ENCODE measurements at regions not wholly inside any gene's neighbourhood (a gene's known extent, or its start where the extent isn't known, plus 50 kb on each side); places are given as distances from the start of the nearest gene placed in this dataset.

GRCh38 chr2:19454125-19454524, 95.7 kb upstream of the OSR1 start:
- H3K27ac ChIP-seq (ENCODE audit: low read length) = no peak overlapping the region
- no peaks in the 10 kb centered on the region for H3K9me3 ChIP-seq (ENCODE audit: control insufficient read depth, low read depth, low read length)

GRCh38 chr2:19442731-19443130, 84.3 kb upstream of the OSR1 start:
- Histone ChIP-seq H3K27ac (ENCODE audit: low read length) (no peak overlapping the region), H3K27me3 (ENCODE audit: control insufficient read depth, insufficient read depth, low read length) (no peaks in the 10 kb centered on the region), H3K9ac (ENCODE audit: low read length) (no peak overlapping the region), H3K9me3 (ENCODE audit: control insufficient read depth, low read depth, low read length) (no peaks in the 10 kb centered on the region), H3K4me1 (ENCODE audit: control insufficient read depth, low read depth, low read length) (no peaks in the 10 kb centered on the region), H3K36me3 (ENCODE audit: control insufficient read depth, low read depth, low read length) (no peaks in the 10 kb centered on the region), H3K4me3 (ENCODE audit: low read length) (no peak overlapping the region)

More at GRCh38 chr2:19454125-19454524, 95.7 kb upstream of the OSR1 start:
- Histone ChIP-seq H3K9ac (ENCODE audit: low read length) (no peak overlapping the region), H3K36me3 (ENCODE audit: control insufficient read depth, low read depth, low read length) (no peaks in the 10 kb centered on the region), H3K4me3 (ENCODE audit: low read length) (no peak overlapping the region), H3K4me1 (ENCODE audit: control insufficient read depth, low read depth, low read length) (peaks cover 8% of the 10 kb centered on the region), H3K27me3 (ENCODE audit: control insufficient read depth, insufficient read depth, low read length) (no peaks in the 10 kb centered on the region)

GRCh38 chr2:19439081-19439480, 80.7 kb upstream of the OSR1 start:
- no peaks in the 10 kb centered on the region for H3K4me1 ChIP-seq (ENCODE audit: control insufficient read depth, low read depth, low read length)
- no peaks in the 10 kb centered on the region for H3K36me3 ChIP-seq (ENCODE audit: control insufficient read depth, low read depth, low read length)

GRCh38 chr2:19435815-19436214, 77.4 kb upstream of the OSR1 start:
- no peak overlapping the region for H3K27ac ChIP-seq (ENCODE audit: low read length)
- no peak overlapping the region for H3K4me3 ChIP-seq (ENCODE audit: low read length)
- H3K36me3 ChIP-seq (ENCODE audit: control insufficient read depth, low read depth, low read length) = no peaks in the 10 kb centered on the region
- H3K9ac ChIP-seq (ENCODE audit: low read length) = no peak overlapping the region
- no peaks in the 10 kb centered on the region for H3K9me3 ChIP-seq (ENCODE audit: control insufficient read depth, low read depth, low read length)
- H3K27me3 ChIP-seq (ENCODE audit: control insufficient read depth, insufficient read depth, low read length) = no peaks in the 10 kb centered on the region
- H3K4me1 ChIP-seq (ENCODE audit: control insufficient read depth, low read depth, low read length) = no peaks in the 10 kb centered on the region

More at GRCh38 chr2:19439081-19439480, 80.7 kb upstream of the OSR1 start:
- H3K9ac ChIP-seq (ENCODE audit: low read length) = no peak overlapping the region
- H3K27ac ChIP-seq (ENCODE audit: low read length) = no peak overlapping the region
- no peak overlapping the region for H3K4me3 ChIP-seq (ENCODE audit: low read length)
- no peaks in the 10 kb centered on the region for H3K27me3 ChIP-seq (ENCODE audit: control insufficient read depth, insufficient read depth, low read length)
- no peaks in the 10 kb centered on the region for H3K9me3 ChIP-seq (ENCODE audit: control insufficient read depth, low read depth, low read length)

- no peak overlapping the region for H3K4me3 ChIP-seq (ENCODE audit: low read length)
- H3K27me3 ChIP-seq (ENCODE audit: control insufficient read depth, insufficient read depth, low read length) = no peaks in the 10 kb centered on the region
- H3K9me3 ChIP-seq (ENCODE audit: control insufficient read depth, low read depth, low read length) = no peaks in the 10 kb centered on the region
- no peaks in the 10 kb centered on the region for H3K4me1 ChIP-seq (ENCODE audit: control insufficient read depth, low read depth, low read length)
- no peak overlapping the region for H3K27ac ChIP-seq (ENCODE audit: low read length)
- H3K9ac ChIP-seq (ENCODE audit: low read length) = no peak overlapping the region
- H3K36me3 ChIP-seq (ENCODE audit: control insufficient read depth, low read depth, low read length) = no peaks in the 10 kb centered on the region
Observed at GRCh38 chr2:19434413-19434812, 76.0 kb upstream of the OSR1 start.

GRCh38 chr2:19426941-19427340, 68.5 kb upstream of the OSR1 start:
- Histone ChIP-seq H3K27me3 (ENCODE audit: control insufficient read depth, insufficient read depth, low read length) (no peaks in the 10 kb centered on the region), H3K4me1 (ENCODE audit: control insufficient read depth, low read depth, low read length) (peaks cover 20% of the 10 kb centered on the region)

GRCh38 chr2:19426144-19426543, 67.7 kb upstream of the OSR1 start:
- no peaks in the 10 kb centered on the region for H3K9me3 ChIP-seq (ENCODE audit: control insufficient read depth, low read depth, low read length)
- H3K36me3 ChIP-seq (ENCODE audit: control insufficient read depth, low read depth, low read length) = no peaks in the 10 kb centered on the region
- H3K27me3 ChIP-seq (ENCODE audit: control insufficient read depth, insufficient read depth, low read length) = no peaks in the 10 kb centered on the region
- peaks cover 20% of the 10 kb centered on the region for H3K4me1 ChIP-seq (ENCODE audit: control insufficient read depth, low read depth, low read length)
- H3K27ac ChIP-seq (ENCODE audit: low read length) = no peak overlapping the region
- H3K9ac ChIP-seq (ENCODE audit: low read length) = no peak overlapping the region
- H3K4me3 ChIP-seq (ENCODE audit: low read length) = peak overlapping the region; percentile 15

More at GRCh38 chr2:19426941-19427340, 68.5 kb upstream of the OSR1 start:
- Histone ChIP-seq H3K9me3 (ENCODE audit: control insufficient read depth, low read depth, low read length) (no peaks in the 10 kb centered on the region), H3K4me3 (ENCODE audit: low read length) (no peak overlapping the region), H3K36me3 (ENCODE audit: control insufficient read depth, low read depth, low read length) (no peaks in the 10 kb centered on the region), H3K27ac (ENCODE audit: low read length) (no peak overlapping the region), H3K9ac (ENCODE audit: low read length) (no peak overlapping the region)

GRCh38 chr2:19425419-19425818, 67.0 kb upstream of the OSR1 start:
- Histone ChIP-seq H3K4me1 (ENCODE audit: control insufficient read depth, low read depth, low read length) (peaks cover 20% of the 10 kb centered on the region), H3K9ac (ENCODE audit: low read length) (no peak overlapping the region), H3K36me3 (ENCODE audit: control insufficient read depth, low read depth, low read length) (no peaks in the 10 kb centered on the region), H3K27me3 (ENCODE audit: control insufficient read depth, insufficient read depth, low read length) (no peaks in the 10 kb centered on the region), H3K4me3 (ENCODE audit: low read length) (peak overlapping the region; percentile 15), H3K9me3 (ENCODE audit: control insufficient read depth, low read depth, low read length) (no peaks in the 10 kb centered on the region), H3K27ac (ENCODE audit: low read length) (no peak overlapping the region)

- no peaks in the 10 kb centered on the region for H3K36me3 ChIP-seq (ENCODE audit: control insufficient read depth, low read depth, low read length)
- H3K4me3 ChIP-seq (ENCODE audit: low read length) = no peak overlapping the region
- peaks cover 10% of the 10 kb centered on the region for H3K4me1 ChIP-seq (ENCODE audit: control insufficient read depth, low read depth, low read length)
- H3K9ac ChIP-seq (ENCODE audit: low read length) = no peak overlapping the region
- H3K27ac ChIP-seq (ENCODE audit: low read length) = no peak overlapping the region
- no peaks in the 10 kb centered on the region for H3K27me3 ChIP-seq (ENCODE audit: control insufficient read depth, insufficient read depth, low read length)
- H3K9me3 ChIP-seq (ENCODE audit: control insufficient read depth, low read depth, low read length) = no peaks in the 10 kb centered on the region
Observed at GRCh38 chr2:19419211-19419880, 60.9 kb upstream of the OSR1 start.

GRCh38 chr2:19416784-19417684, 58.6 kb upstream of the OSR1 start:
- H3K9ac ChIP-seq (ENCODE audit: low read length) = no peak overlapping the region
- H3K36me3 ChIP-seq (ENCODE audit: control insufficient read depth, low read depth, low read length) = no peaks in the 10 kb centered on the region
- H3K4me3 ChIP-seq (ENCODE audit: low read length) = no peak overlapping the region
- H3K4me1 ChIP-seq (ENCODE audit: control insufficient read depth, low read depth, low read length) = peaks cover 10% of the 10 kb centered on the region
- no peak overlapping the region for H3K27ac ChIP-seq (ENCODE audit: low read length)
- H3K27me3 ChIP-seq (ENCODE audit: control insufficient read depth, insufficient read depth, low read length) = no peaks in the 10 kb centered on the region
- no peaks in the 10 kb centered on the region for H3K9me3 ChIP-seq (ENCODE audit: control insufficient read depth, low read depth, low read length)

- H3K4me3 ChIP-seq (ENCODE audit: low read length) = no peak overlapping the region
- H3K4me1 ChIP-seq (ENCODE audit: control insufficient read depth, low read depth, low read length) = peaks cover 10% of the 10 kb centered on the region
- H3K9me3 ChIP-seq (ENCODE audit: control insufficient read depth, low read depth, low read length) = no peaks in the 10 kb centered on the region
- H3K9ac ChIP-seq (ENCODE audit: low read length) = no peak overlapping the region
- no peaks in the 10 kb centered on the region for H3K36me3 ChIP-seq (ENCODE audit: control insufficient read depth, low read depth, low read length)
- no peak overlapping the region for H3K27ac ChIP-seq (ENCODE audit: low read length)
- H3K27me3 ChIP-seq (ENCODE audit: control insufficient read depth, insufficient read depth, low read length) = no peaks in the 10 kb centered on the region
Observed at GRCh38 chr2:19416083-19416482, 57.7 kb upstream of the OSR1 start.

Measured in iPS-18a (cell line).